Ovary (tissue), 7 donors: ENCODE measurements at regions not wholly inside any gene's neighbourhood (a gene's known extent, or its start where the extent isn't known, plus 50 kb on each side); places are given as distances from the start of the nearest gene placed in this dataset.

ENCODE experiments used
- DNase-seq, 5 donors: peaks; one replicate each; pipeline ENCODE4 v3.0.0-alpha.2; 2019 to 2020
- H3K27ac ChIP-seq, 2 donors: fragments of 200-600 bp; one replicate each; pipeline versions ENCODE4 v1.5.1 to v1.8.0; 2019 to 2022
- H3K27me3 ChIP-seq: fragments of 200-600 bp; one replicate; pipeline ENCODE4 v1.8.0; 2022
- H3K36me3 ChIP-seq: fragments of 200-600 bp; sonication (generic); one replicate; pipeline ENCODE4 v1.5.1; 2019
- H3K4me1 ChIP-seq: one replicate; pipeline ENCODE4 v1.8.1; 2013; ENCODE audit warnings: mild to moderate bottlenecking, moderate library complexity; ENCODE audit not compliant: insufficient read depth
- H3K4me3 ChIP-seq: fragments of 200-600 bp; sonication (generic); one replicate; pipeline ENCODE4 v1.5.1; 2017
- H3K9me3 ChIP-seq, 2 donors: fragments of 200-600 bp in 1 of 2; sonication (generic) in 1 of 2; one replicate each; pipeline versions ENCODE4 v1.5.1 to v1.8.1; 2013 to 2019; ENCODE audit warnings: mild to moderate bottlenecking in 1 of 2, moderate library complexity in 1 of 2
- CTCF ChIP-seq, 3 donors: fragments of 450-650 bp in 2 of 3; fragments of 200-600 bp in 1 of 3; IDR thresholded peaks; one replicate each; pipeline versions ENCODE4 v1.5.1 to v1.8.0; 2016 to 2022; ENCODE audit warnings: antibody characterized with exemption in 3 of 3, mild to moderate bottlenecking in 1 of 3
- EP300 ChIP-seq: sonication (generic); formaldehyde crosslinking; IDR thresholded peaks from one replicate; pipeline ENCODE4 v1.6.1; 2017; ENCODE audit warnings: antibody characterized with exemption
- POLR2A ChIP-seq: fragments of 450-650 bp; IDR thresholded peaks from one replicate; pipeline ENCODE4 v1.6.1; 2017; ENCODE audit warnings: antibody characterized with exemption, mild to moderate bottlenecking, moderate library complexity
- WGBS, 3 donors: extraction: QIAGEN DNeasy Blood & Tissue Kit in 1 of 3; methylation state at CpG; one replicate each; pipeline versions ENCODE4 v1.1.5 to v1.1.7; 2013 to 2017; 5-methylcytosine and 5-hydroxymethylcytosine counted together
- intact Hi-C, 4 donors: fragments of 100-400 bp; cut with DNase I; formaldehyde crosslinking; loops; one replicate each; pipeline versions ENCODE4 v1.11.0 to v1.15.1; 2022 to 2023
- donor health status: DM: no; HTN: no; CAD: no; lungs with moderate emphysema.
- donor health status: DM: no; HTN: no; CAD: no.
- donor health status: Bipolar disorder and iron deficiency.
- donor health status: DM: no; HTN: no; CAD: no.
- donor health status: DM: yes; HTN: yes; CAD: no.

DNA sequence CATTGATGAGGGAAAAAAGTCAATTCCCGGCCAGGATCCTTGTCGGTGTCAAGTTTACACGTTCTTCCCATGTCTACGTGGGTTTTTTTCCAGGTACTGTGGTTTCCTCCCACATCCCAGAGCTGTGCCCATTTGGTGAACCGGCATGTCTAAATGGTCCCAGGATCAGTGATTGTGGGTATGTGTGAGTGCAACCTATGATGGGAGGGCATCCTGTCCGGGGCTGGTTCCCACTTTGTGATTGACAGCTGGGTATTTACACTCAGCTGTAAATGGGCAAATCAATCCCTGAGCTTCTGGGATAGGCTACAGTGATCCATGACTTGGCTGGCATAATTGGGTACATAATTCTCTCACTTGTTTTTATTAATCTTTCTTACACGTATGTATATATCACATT is 91.2 kb upstream of the IRX6 start:
- Histone ChIP-seq H3K9me3 (no peaks in the 10 kb centered on the region), H3K27me3 (no peaks in the 10 kb centered on the region), H3K4me1 (no peaks in the 10 kb centered on the region), H3K27ac (no peak overlapping the region), H3K4me3 (no peak overlapping the region), H3K36me3 (no peaks in the 10 kb centered on the region)
- DNase-seq = no peak
- WGBS, 3 donors = 71 to 80% (median 75%) methylated on average over 7 of the region's 7 CpGs
- intact Hi-C loops = no loop called here
- no peak for TF ChIP-seq CTCF (IDR thresholded peaks at IDR 0.05)
- TF ChIP-seq EP300 = no peak
- no peak for TF ChIP-seq POLR2A

GRCh38 chr16:55233464-55233863 is 90.5 kb upstream of the IRX6 start:
- TF ChIP-seq POLR2A = no peak
- no peak for TF ChIP-seq EP300
- TF ChIP-seq CTCF (IDR thresholded peaks at IDR 0.05) = no peak
- Histone ChIP-seq H3K27me3 (no peaks in the 10 kb centered on the region), H3K4me1 (no peaks in the 10 kb centered on the region), H3K27ac (no peak overlapping the region), H3K36me3 (no peaks in the 10 kb centered on the region), H3K9me3 (no peaks in the 10 kb centered on the region), H3K4me3 (no peak overlapping the region)
- no peak for DNase-seq
- intact Hi-C loops = no loop called here
- WGBS, 3 donors = 6 to 17% (median 11%) methylated on average over 1 of the region's 1 CpG

- Histone ChIP-seq H3K4me1 (no peaks in the 10 kb centered on the region), H3K27ac (no peak overlapping the region), H3K4me3 (no peak overlapping the region), H3K27me3 (no peaks in the 10 kb centered on the region), H3K9me3 (no peaks in the 10 kb centered on the region), H3K36me3 (no peaks in the 10 kb centered on the region)
- 30 to 46% (median 39%) methylated on average over 5 of the region's 5 CpGs for WGBS, 3 donors
- no peak for DNase-seq
- intact Hi-C loops = no loop called here
- no peak for TF ChIP-seq EP300
- no peak for TF ChIP-seq POLR2A
- no peak for TF ChIP-seq CTCF (IDR thresholded peaks at IDR 0.05)
These were observed 87.3 kb upstream of the IRX6 start for GRCh38 chr16:55236655-55237054.

DNA sequence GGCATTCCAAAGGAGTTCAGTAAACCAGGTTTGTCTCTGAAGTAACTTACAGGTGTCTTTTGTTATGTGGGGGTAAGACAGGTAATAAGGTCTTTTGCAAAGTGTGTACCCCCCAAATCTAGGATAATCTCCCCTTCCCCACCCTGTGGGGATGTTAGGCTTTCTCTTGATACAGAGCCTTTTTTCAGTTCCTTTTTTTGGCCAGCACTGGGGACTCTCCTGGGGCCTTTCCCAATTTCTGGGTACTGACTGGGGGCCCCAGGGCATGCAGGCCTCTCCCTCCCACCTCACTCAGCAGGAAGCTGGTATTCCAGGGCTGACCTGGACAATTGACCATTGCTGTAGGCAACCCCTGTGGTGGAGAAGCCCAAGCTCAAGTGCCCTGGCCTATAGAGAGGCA is 84.3 kb upstream of the IRX6 start:
- DNase-seq = no peak
- TF ChIP-seq EP300 (no peak), CTCF (IDR thresholded peaks at IDR 0.05) (no peak), POLR2A (no peak)
- Histone ChIP-seq H3K9me3 (no peaks in the 10 kb centered on the region), H3K27me3 (no peaks in the 10 kb centered on the region), H3K4me1 (no peaks in the 10 kb centered on the region), H3K27ac (no peak overlapping the region), H3K36me3 (no peaks in the 10 kb centered on the region), H3K4me3 (no peak overlapping the region)
- intact Hi-C loops = no loop called here

DNA sequence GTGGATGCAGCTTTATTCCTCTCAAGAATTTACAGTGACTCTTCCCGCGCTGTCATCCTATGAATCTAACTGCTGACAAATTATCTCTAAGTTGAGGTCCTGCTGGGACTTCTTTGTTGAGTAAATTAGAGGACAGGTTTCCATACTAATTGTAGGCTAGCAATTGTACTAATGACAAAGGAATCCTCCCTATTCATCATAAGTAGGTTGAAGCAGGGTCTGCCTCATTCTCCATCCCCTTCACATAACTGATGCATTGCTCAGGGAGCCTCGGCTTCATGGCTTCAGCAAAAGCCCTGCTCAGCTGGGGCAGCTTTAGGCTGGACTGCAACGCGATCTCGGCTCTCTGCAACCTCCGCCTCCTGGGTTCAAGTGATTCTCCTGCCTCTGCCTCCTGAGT is 83.1 kb upstream of the IRX6 start:
- H3K27ac ChIP-seq = no peak overlapping the region
- no peak for TF ChIP-seq EP300
- TF ChIP-seq POLR2A = no peak
- TF ChIP-seq CTCF (IDR thresholded peaks at IDR 0.05) = no peak
- no peak for DNase-seq

More for the DNA sequence above, 83.1 kb upstream of the IRX6 start:
- H3K4me3 ChIP-seq = no peak overlapping the region
- 62 to 74% (median 64%) methylated on average over 7 of the region's 7 CpGs for WGBS, 3 donors
- no peaks in the 10 kb centered on the region for H3K9me3 ChIP-seq
- H3K4me1 ChIP-seq = no peaks in the 10 kb centered on the region
- no peaks in the 10 kb centered on the region for H3K36me3 ChIP-seq
- intact Hi-C loops = no loop called here
- H3K27me3 ChIP-seq = no peaks in the 10 kb centered on the region
